Astrocyte (in vitro differentiated cells and primary cell): ENCODE measurements at regions not wholly inside any gene's neighbourhood (a gene's known extent, or its start where the extent isn't known, plus 50 kb on each side); places are given as distances from the start of the nearest gene placed in this dataset.

Experiments used
- DNase-seq: peaks from one replicate; pipeline ENCODE4 v3.0.0-alpha.2; 2010; ENCODE audit warnings: low read depth
- FAIRE-seq: peaks from 2 replicates; lab custom pipeline; 2011; peaks lifted over from hg19 to GRCh38; lab: Jason Lieb, UNC
- H2AFZ ChIP-seq: 2 replicates; pipeline ENCODE4 v1.6.0; 2012; ENCODE audit warnings: low read depth, low read length, inconsistent platforms
- H3K27ac ChIP-seq: 2 replicates; pipeline ENCODE4 v1.5.1; 2011; ENCODE audit warnings: low read depth, low read length, inconsistent platforms
- H3K27me3 ChIP-seq: 2 replicates; pipeline ENCODE4 v1.6.0; 2011; ENCODE audit warnings: low read length, inconsistent platforms; ENCODE audit not compliant: insufficient read depth
- H3K36me3 ChIP-seq: 2 replicates; pipeline ENCODE4 v1.5.1; 2011; ENCODE audit warnings: low read length, inconsistent platforms; ENCODE audit not compliant: insufficient read depth
- H3K4me1 ChIP-seq: 2 replicates; pipeline ENCODE4 v1.5.1; 2011; ENCODE audit warnings: low read length, inconsistent platforms; ENCODE audit not compliant: insufficient read depth
- H3K4me2 ChIP-seq: 2 replicates; pipeline ENCODE4 v1.6.0; 2012; ENCODE audit warnings: low read length, inconsistent platforms
- H3K4me3 ChIP-seq: 2 replicates; pipeline ENCODE4 v1.5.1; 2011; ENCODE audit warnings: low read depth, mild to moderate bottlenecking, low read length, inconsistent platforms; ENCODE audit not compliant: insufficient read depth
- H3K79me2 ChIP-seq: 2 replicates; pipeline ENCODE4 v1.6.0; 2012; ENCODE audit warnings: mild to moderate bottlenecking, low read length, inconsistent platforms; ENCODE audit not compliant: insufficient read depth
- H3K9ac ChIP-seq: 2 replicates; pipeline ENCODE4 v1.6.0; 2012; ENCODE audit warnings: mild to moderate bottlenecking, low read length, inconsistent platforms
- H3K9me3 ChIP-seq: 2 replicates; pipeline ENCODE4 v1.5.1; 2012; ENCODE audit warnings: low read depth, mild to moderate bottlenecking, low read length, inconsistent platforms; ENCODE audit not compliant: insufficient read depth
- H4K20me1 ChIP-seq: 2 replicates; pipeline ENCODE4 v1.6.0; 2012; ENCODE audit warnings: low read length, inconsistent platforms; ENCODE audit not compliant: insufficient read depth
- H3K27ac Mint-ChIP-seq: one replicate; pipeline ENCODE4 v1.8.0; 2021; ENCODE audit warnings: mild to moderate bottlenecking, mixed read lengths; ENCODE audit not compliant: unreplicated experiment
- H3K27me3 Mint-ChIP-seq: one replicate; pipeline ENCODE4 v1.8.0; 2021; ENCODE audit warnings: low read depth, mixed read lengths; ENCODE audit not compliant: unreplicated experiment
- H3K36me3 Mint-ChIP-seq: one replicate; pipeline ENCODE4 v1.8.0; 2021; ENCODE audit warnings: low read depth, mixed read lengths; ENCODE audit not compliant: unreplicated experiment
- H3K4me1 Mint-ChIP-seq: one replicate; pipeline ENCODE4 v1.8.0; 2021; ENCODE audit warnings: low read depth, mixed read lengths; ENCODE audit not compliant: unreplicated experiment
- H3K4me3 Mint-ChIP-seq: one replicate; pipeline ENCODE4 v1.8.0; 2021; ENCODE audit warnings: mild to moderate bottlenecking, moderate library complexity, mixed read lengths; ENCODE audit not compliant: unreplicated experiment
- H3K9me3 Mint-ChIP-seq: one replicate; pipeline ENCODE4 v1.8.0; 2021; ENCODE audit warnings: mild to moderate bottlenecking, mixed read lengths; ENCODE audit not compliant: unreplicated experiment
- EZH2 ChIP-seq: IDR thresholded peaks from 2 replicates; pipeline ENCODE4 v1.6.1; 2012; ENCODE audit warnings: mild to moderate bottlenecking, low read length, inconsistent platforms; ENCODE audit not compliant: insufficient read depth
- TF ChIP-seq, protein P1 (sequence below): IDR thresholded peaks from 2 replicates; pipeline ENCODE4 v1.5.1; 2011; ENCODE audit warnings: low read depth, mild to moderate bottlenecking, inconsistent platforms, low read length, moderate library complexity; ENCODE audit not compliant: insufficient read depth

DNA sequence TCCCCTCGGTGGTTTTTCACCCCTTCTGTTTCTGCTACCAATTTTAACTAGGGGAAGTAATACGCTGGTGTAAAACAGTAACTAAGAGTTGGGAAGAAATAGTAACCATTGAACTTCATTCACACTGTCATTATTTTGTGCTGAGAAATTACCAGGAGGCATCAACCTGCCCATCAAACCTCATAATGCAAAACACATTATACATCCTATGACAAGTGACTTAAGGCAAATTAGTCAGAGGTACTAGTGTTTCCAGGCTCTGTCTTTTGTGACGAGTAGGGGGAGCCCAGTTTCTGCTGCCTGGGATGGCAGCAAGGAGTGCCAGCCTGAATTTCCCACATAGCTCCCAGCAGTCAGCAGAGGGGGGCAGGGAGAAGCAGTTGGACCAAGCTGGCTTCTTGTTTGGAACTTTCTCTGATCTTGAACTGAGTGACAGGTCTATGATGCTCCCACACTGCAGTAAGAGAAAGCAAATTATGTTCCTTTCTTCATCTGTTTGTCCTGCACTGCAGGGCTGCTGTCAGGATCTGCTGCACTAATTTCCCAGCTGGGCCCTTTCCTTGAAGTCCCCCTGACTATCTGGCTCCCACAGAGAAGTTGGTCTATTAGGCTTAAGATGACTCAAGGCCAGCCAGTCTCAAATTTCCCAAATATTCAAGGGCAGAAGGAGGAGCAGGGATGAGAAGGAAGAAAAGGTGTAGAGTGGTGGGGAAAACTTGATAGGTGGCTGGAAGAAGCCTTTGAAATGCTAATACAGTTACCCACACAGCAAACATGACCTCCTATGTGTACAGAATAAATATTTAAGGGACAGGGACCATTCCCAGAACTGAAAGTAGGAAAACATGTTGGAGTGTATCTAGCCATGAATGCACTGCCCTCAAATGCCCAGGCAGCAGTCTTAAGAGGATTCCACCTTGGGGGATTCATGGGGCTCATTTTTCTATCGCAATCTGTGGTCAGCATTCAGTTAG lies 322.8 kb downstream of the SEC16B start:
- no peak overlapping the region for H3K4me3 Mint-ChIP-seq
- H2AFZ ChIP-seq: no peak overlapping the region
- FAIRE-seq: no peak

DNA sequence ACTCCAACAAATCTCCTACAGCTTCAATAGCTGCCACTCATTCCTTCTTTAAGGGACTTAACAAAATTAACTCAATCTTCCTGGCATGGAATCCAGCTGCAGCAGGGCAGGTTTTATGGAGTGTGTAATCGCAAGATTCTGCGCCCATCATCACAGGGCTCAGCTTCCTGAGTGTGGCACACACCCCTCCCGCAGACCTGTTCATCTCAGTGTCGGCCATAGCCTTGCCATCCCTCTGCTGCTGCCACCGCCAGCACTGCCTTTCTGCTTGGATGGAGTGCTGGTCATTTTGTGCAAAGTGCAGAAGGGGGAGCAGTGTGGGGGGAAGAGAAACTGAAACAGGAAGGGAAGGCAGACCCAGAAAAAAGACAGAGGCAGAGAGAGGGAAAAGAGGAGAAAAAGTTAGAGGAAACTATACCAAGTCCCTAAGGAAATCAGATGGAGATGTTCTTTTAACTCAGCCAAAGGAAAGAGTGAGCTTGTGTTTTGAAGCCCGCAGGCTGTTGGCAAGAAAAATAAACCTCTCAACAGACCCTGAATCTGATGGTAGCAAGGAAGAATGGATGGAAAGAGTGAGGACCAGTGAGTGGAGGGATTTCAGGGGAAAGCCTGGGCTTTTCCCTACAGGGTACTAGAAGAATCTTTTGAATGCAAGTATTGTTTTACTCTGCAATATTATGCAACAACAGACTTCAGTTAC lies 324.2 kb downstream of the SEC16B start:
- H3K9me3 ChIP-seq: no peaks in the 10 kb centered on the region
- no peak overlapping the region for H3K27ac Mint-ChIP-seq
- no peaks in the 10 kb centered on the region for H3K36me3 ChIP-seq
- H2AFZ ChIP-seq: no peak overlapping the region
- no peak for DNase-seq
- peaks cover 3% of the 10 kb centered on the region for H3K9me3 Mint-ChIP-seq
- H3K4me2 ChIP-seq: no peak overlapping the region
- H4K20me1 ChIP-seq: no peaks in the 10 kb centered on the region
- no peaks in the 10 kb centered on the region for H3K27me3 ChIP-seq
- H3K27ac ChIP-seq: no peak overlapping the region
- H3K36me3 Mint-ChIP-seq: no peaks in the 10 kb centered on the region
- no peaks in the 10 kb centered on the region for H3K79me2 ChIP-seq
- TF ChIP-seq EZH2: no peak
- TF ChIP-seq, protein P1, sequence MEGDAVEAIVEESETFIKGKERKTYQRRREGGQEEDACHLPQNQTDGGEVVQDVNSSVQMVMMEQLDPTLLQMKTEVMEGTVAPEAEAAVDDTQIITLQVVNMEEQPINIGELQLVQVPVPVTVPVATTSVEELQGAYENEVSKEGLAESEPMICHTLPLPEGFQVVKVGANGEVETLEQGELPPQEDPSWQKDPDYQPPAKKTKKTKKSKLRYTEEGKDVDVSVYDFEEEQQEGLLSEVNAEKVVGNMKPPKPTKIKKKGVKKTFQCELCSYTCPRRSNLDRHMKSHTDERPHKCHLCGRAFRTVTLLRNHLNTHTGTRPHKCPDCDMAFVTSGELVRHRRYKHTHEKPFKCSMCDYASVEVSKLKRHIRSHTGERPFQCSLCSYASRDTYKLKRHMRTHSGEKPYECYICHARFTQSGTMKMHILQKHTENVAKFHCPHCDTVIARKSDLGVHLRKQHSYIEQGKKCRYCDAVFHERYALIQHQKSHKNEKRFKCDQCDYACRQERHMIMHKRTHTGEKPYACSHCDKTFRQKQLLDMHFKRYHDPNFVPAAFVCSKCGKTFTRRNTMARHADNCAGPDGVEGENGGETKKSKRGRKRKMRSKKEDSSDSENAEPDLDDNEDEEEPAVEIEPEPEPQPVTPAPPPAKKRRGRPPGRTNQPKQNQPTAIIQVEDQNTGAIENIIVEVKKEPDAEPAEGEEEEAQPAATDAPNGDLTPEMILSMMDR: no peak
- H3K4me3 ChIP-seq: no peak overlapping the region
- no peaks in the 10 kb centered on the region for H3K4me1 ChIP-seq
- H3K9ac ChIP-seq: no peak overlapping the region
- H3K27me3 Mint-ChIP-seq: peaks cover 2% of the 10 kb centered on the region
- no peak for FAIRE-seq
- no peak overlapping the region for H3K4me3 Mint-ChIP-seq
- H3K4me1 Mint-ChIP-seq: peaks cover 6% of the 10 kb centered on the region

More for the DNA sequence above, 322.8 kb downstream of the SEC16B start:
- Histone ChIP-seq H3K4me1 (no peaks in the 10 kb centered on the region), H3K4me3 (no peak overlapping the region), H4K20me1 (no peaks in the 10 kb centered on the region), H3K4me2 (no peak overlapping the region), H3K27ac (no peak overlapping the region), H3K9me3 (no peaks in the 10 kb centered on the region), H3K79me2 (no peaks in the 10 kb centered on the region), H3K27me3 (no peaks in the 10 kb centered on the region), H3K9ac (no peak overlapping the region), H3K36me3 (no peaks in the 10 kb centered on the region)
- TF ChIP-seq EZH2: no peak
- TF ChIP-seq, protein P1: no peak
- H3K27ac Mint-ChIP-seq: no peak overlapping the region
- peaks cover 6% of the 10 kb centered on the region for H3K4me1 Mint-ChIP-seq
- no peaks in the 10 kb centered on the region for H3K36me3 Mint-ChIP-seq
- peaks cover 3% of the 10 kb centered on the region for H3K9me3 Mint-ChIP-seq
- DNase-seq: no peak
- peaks cover 2% of the 10 kb centered on the region for H3K27me3 Mint-ChIP-seq
